HepG2 (cell line): ENCODE measurements at regions not wholly inside any gene's neighbourhood (a gene's known extent, or its start where the extent isn't known, plus 50 kb on each side); places are given as distances from the start of the nearest gene placed in this dataset.

ENCODE experiments used
- ATF1 ChIP-seq: IDR thresholded peaks from 2 replicates; pipeline ENCODE4 v1.6.1; 2016; ENCODE audit warnings: mild to moderate bottlenecking, control low read depth
- NR2F6 ChIP-seq, 2 experiments: IDR thresholded peaks; 2 replicates each; pipeline ENCODE4 v1.6.1; 2016; ENCODE audit warnings: antibody characterized with exemption in 1 of 2, mild to moderate bottlenecking in 1 of 2
- PRMT3 ChIP-seq: sonication (generic); formaldehyde crosslinking; IDR thresholded peaks from 2 replicates; pipeline ENCODE4 v1.8.1; 2022; ENCODE audit warnings: low read depth, mild to moderate bottlenecking, moderate library complexity, missing genetic modification reagents, borderline replicate concordance
- RORA ChIP-seq: sonication (generic); formaldehyde crosslinking; IDR thresholded peaks from 2 replicates; pipeline ENCODE4 v1.5.0; 2020; ENCODE audit warnings: mild to moderate bottlenecking, missing genetic modification reagents, moderate library complexity
- TOPORS ChIP-seq: sonication (generic); formaldehyde crosslinking; IDR thresholded peaks from 2 replicates; pipeline ENCODE4 v1.8.0; 2023; ENCODE audit warnings: mild to moderate bottlenecking, missing genetic modification reagents
- ZBTB7A ChIP-seq: sonication (generic); formaldehyde crosslinking; IDR thresholded peaks from 2 replicates; pipeline ENCODE4 v1.8.0; 2022; ENCODE audit warnings: mild to moderate bottlenecking, missing genetic modification reagents
- ZC3H4 ChIP-seq: sonication (generic); formaldehyde crosslinking; IDR thresholded peaks from 2 replicates; pipeline ENCODE4 v1.4.0; 2020; ENCODE audit warnings: missing genetic modification reagents, borderline replicate concordance
- ZNF460 ChIP-seq: sonication (generic); formaldehyde crosslinking; IDR thresholded peaks from 2 replicates; pipeline ENCODE4 v1.5.1; 2020; ENCODE audit warnings: missing genetic modification reagents, mild to moderate bottlenecking, borderline replicate concordance
- ZNF547 ChIP-seq: sonication (generic); formaldehyde crosslinking; IDR thresholded peaks from 2 replicates; pipeline ENCODE4 v1.5.1; 2020; ENCODE audit warnings: mild to moderate bottlenecking, missing genetic modification reagents
- ZNF672 ChIP-seq: sonication (generic); formaldehyde crosslinking; IDR thresholded peaks from 2 replicates; pipeline ENCODE4 v1.8.1; 2022; ENCODE audit warnings: missing genetic modification reagents
- ZNF883 ChIP-seq: sonication (generic); formaldehyde crosslinking; IDR thresholded peaks from 2 replicates; pipeline ENCODE4 v1.5.1; 2020; ENCODE audit warnings: mild to moderate bottlenecking, missing genetic modification reagents; ENCODE audit errors: not compliant biosample characterization
- TF ChIP-seq, protein P1 (sequence below): sonication (generic); formaldehyde crosslinking; IDR thresholded peaks from 2 replicates; pipeline ENCODE4 v1.4.0; 2020; ENCODE audit warnings: missing genetic modification reagents
- TF ChIP-seq, protein P2 (sequence below): sonication (generic); formaldehyde crosslinking; IDR thresholded peaks from 2 replicates; pipeline ENCODE4 v1.4.0; 2020; ENCODE audit warnings: missing genetic modification reagents, borderline replicate concordance
- TF ChIP-seq, protein P3 (sequence below): sonication (generic); formaldehyde crosslinking; IDR thresholded peaks from 2 replicates; pipeline ENCODE4 v1.4.0; 2020; ENCODE audit warnings: missing genetic modification reagents

DNA sequence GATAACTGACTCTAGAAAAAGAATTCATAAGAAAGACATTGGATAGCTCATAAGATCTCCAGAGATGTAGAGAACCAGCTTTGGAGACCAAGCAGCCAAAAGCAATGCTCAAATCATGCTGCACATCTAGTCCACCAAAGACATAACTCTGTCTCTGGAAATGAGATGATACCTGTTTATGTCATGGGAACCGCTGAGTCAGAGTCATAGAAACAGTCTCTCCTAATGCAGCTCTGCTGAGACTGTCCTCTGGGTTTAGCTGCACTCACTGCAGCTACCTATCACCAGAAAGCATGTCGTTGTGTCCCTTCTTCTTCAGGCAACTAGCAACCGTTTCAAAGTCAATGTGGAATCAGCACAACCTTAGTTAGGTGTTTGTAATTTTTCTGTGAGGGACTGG, 218.5 kb upstream of the ROBO1 start (continued):
- TF ChIP-seq, protein P1, sequence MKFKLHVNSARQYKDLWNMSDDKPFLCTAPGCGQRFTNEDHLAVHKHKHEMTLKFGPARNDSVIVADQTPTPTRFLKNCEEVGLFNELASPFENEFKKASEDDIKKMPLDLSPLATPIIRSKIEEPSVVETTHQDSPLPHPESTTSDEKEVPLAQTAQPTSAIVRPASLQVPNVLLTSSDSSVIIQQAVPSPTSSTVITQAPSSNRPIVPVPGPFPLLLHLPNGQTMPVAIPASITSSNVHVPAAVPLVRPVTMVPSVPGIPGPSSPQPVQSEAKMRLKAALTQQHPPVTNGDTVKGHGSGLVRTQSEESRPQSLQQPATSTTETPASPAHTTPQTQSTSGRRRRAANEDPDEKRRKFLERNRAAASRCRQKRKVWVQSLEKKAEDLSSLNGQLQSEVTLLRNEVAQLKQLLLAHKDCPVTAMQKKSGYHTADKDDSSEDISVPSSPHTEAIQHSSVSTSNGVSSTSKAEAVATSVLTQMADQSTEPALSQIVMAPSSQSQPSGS (CRISPR knock-in tag): no peak
- no peak for TF ChIP-seq ZNF547 (CRISPR knock-in tag)
- no peak for TF ChIP-seq NR2F6 (IDR thresholded peaks at IDR 0.05)
- TF ChIP-seq NR2F6 (CRISPR knock-in tag; IDR thresholded peaks at IDR 0.05): no peak
- TF ChIP-seq ZNF672: no peak
- no peak for TF ChIP-seq ATF1 (CRISPR knock-in tag)
- no peak for TF ChIP-seq ZNF460 (CRISPR knock-in tag)
- TF ChIP-seq, protein P2, sequence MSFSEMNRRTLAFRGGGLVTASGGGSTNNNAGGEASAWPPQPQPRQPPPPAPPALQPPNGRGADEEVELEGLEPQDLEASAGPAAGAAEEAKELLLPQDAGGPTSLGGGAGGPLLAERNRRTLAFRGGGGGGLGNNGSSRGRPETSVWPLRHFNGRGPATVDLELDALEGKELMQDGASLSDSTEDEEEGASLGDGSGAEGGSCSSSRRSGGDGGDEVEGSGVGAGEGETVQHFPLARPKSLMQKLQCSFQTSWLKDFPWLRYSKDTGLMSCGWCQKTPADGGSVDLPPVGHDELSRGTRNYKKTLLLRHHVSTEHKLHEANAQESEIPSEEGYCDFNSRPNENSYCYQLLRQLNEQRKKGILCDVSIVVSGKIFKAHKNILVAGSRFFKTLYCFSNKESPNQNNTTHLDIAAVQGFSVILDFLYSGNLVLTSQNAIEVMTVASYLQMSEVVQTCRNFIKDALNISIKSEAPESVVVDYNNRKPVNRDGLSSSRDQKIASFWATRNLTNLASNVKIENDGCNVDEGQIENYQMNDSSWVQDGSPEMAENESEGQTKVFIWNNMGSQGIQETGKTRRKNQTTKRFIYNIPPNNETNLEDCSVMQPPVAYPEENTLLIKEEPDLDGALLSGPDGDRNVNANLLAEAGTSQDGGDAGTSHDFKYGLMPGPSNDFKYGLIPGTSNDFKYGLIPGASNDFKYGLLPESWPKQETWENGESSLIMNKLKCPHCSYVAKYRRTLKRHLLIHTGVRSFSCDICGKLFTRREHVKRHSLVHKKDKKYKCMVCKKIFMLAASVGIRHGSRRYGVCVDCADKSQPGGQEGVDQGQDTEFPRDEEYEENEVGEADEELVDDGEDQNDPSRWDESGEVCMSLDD (CRISPR knock-in tag): no peak
- no peak for TF ChIP-seq TOPORS (CRISPR knock-in tag)
- TF ChIP-seq RORA (CRISPR knock-in tag): no peak
- no peak for TF ChIP-seq PRMT3 (CRISPR knock-in tag)
- TF ChIP-seq, protein P3, sequence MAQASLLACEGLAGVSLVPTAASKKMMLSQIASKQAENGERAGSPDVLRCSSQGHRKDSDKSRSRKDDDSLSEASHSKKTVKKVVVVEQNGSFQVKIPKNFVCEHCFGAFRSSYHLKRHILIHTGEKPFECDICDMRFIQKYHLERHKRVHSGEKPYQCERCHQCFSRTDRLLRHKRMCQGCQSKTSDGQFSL (CRISPR knock-in tag): no peak
- no peak for TF ChIP-seq ZC3H4 (CRISPR knock-in tag)
- TF ChIP-seq ZBTB7A (CRISPR knock-in tag): no peak
- TF ChIP-seq ZNF883 (CRISPR knock-in tag): no peak
